ENCODE measurements at regions not wholly inside any gene's neighbourhood (a gene's known extent, or its start where the extent isn't known, plus 50 kb on each side); places are given as distances from the start of the nearest gene placed in this dataset.
"Not testable (repeated sequence)": the region's sequence is repeated elsewhere in the genome, so short reads cannot be mapped to it uniquely, and the experiment has no call there.

- DNase-seq = no peak
These were observed 1378.7 kb upstream of the PRR20A start for GRCh38 chr13:55761986-55762385.

GRCh38 chr13:55777612-55778011 is 1363.1 kb upstream of the PRR20A start:
- DNase-seq = no peak

- no peak for DNase-seq
These were observed 1356.9 kb upstream of the PRR20A start for GRCh38 chr13:55783841-55784240.

GRCh38 chr13:55788548-55788947 is 1352.2 kb upstream of the PRR20A start:
- no peak for DNase-seq

- no peak for DNase-seq
These were observed 1348.0 kb upstream of the PRR20A start for GRCh38 chr13:55792544-55793193.

- DNase-seq = no peak
These were observed 1325.2 kb upstream of the PRR20A start for GRCh38 chr13:55815458-55816033.

- no peak for DNase-seq
These were observed 1323.6 kb upstream of the PRR20A start for GRCh38 chr13:55816976-55817601.

GRCh38 chr13:55820817-55821216 is 1319.9 kb upstream of the PRR20A start:
- DNase-seq = no peak

- DNase-seq = no peak
These were observed 1271.1 kb upstream of the PRR20A start for GRCh38 chr13:55869648-55870047.

GRCh38 chr13:55887561-55887960 is 1253.2 kb upstream of the PRR20A start:
- no peak for DNase-seq

GRCh38 chr13:55893540-55893939 is 1247.2 kb upstream of the PRR20A start:
- no peak for DNase-seq

GRCh38 chr13:55937180-55937579 is 1203.5 kb upstream of the PRR20A start:
- no peak for DNase-seq

- DNase-seq = no peak
These were observed 1192.5 kb upstream of the PRR20A start for GRCh38 chr13:55948175-55948574.

- no peak for DNase-seq
These were observed 1176.8 kb upstream of the PRR20A start for GRCh38 chr13:55963934-55964333.

- no peak for DNase-seq
These were observed 1173.7 kb upstream of the PRR20A start for GRCh38 chr13:55967055-55967454.

GRCh38 chr13:55977436-55977835 is 1163.3 kb upstream of the PRR20A start:
- DNase-seq = no peak

GRCh38 chr13:55981381-55981780 is 1159.3 kb upstream of the PRR20A start:
- no peak for DNase-seq

GRCh38 chr13:55984026-55984425 is 1156.7 kb upstream of the PRR20A start:
- DNase-seq = not testable (repeated sequence)

- no peak for DNase-seq
These were observed 1150.1 kb upstream of the PRR20A start for GRCh38 chr13:55990631-55991030.

- no peak for DNase-seq
These were observed 1149.1 kb upstream of the PRR20A start for GRCh38 chr13:55991666-55992065.

- no peak for DNase-seq
These were observed 1148.6 kb upstream of the PRR20A start for GRCh38 chr13:55992145-55992544.

- no peak for DNase-seq
These were observed 1141.0 kb upstream of the PRR20A start for GRCh38 chr13:55999709-56000108.

- DNase-seq = no peak
These were observed 1131.3 kb upstream of the PRR20A start for GRCh38 chr13:56009418-56009817.

GRCh38 chr13:56012644-56013043 is 1128.1 kb upstream of the PRR20A start:
- no peak for DNase-seq

- DNase-seq = no peak
These were observed 1124.8 kb upstream of the PRR20A start for GRCh38 chr13:56015919-56016318.

All from DMS79 (cell line).